ENCODE measurements at regions not wholly inside any gene's neighbourhood (a gene's known extent, or its start where the extent isn't known, plus 50 kb on each side); places are given as distances from the start of the nearest gene placed in this dataset.

DNA sequence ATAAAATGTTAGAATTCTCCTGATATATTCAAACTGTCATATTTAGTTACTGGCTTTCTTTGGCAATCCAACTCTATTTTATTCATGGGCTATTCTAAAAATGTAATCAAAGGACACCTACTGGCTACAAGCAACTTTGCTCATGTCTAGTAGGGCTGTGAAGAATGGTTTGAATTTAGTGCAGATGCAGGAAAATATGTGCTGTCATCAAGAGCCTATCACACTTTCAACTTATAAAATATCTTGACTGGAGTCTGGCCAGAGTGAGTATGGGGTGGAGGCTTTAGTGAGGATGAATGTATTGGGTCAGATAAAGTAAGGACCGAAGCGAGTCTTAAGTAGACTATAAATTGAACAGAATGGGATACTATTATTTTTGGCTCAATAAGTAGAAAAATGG, 343.4 kb upstream of the SPRED2 start:
- TF ChIP-seq, protein P1, sequence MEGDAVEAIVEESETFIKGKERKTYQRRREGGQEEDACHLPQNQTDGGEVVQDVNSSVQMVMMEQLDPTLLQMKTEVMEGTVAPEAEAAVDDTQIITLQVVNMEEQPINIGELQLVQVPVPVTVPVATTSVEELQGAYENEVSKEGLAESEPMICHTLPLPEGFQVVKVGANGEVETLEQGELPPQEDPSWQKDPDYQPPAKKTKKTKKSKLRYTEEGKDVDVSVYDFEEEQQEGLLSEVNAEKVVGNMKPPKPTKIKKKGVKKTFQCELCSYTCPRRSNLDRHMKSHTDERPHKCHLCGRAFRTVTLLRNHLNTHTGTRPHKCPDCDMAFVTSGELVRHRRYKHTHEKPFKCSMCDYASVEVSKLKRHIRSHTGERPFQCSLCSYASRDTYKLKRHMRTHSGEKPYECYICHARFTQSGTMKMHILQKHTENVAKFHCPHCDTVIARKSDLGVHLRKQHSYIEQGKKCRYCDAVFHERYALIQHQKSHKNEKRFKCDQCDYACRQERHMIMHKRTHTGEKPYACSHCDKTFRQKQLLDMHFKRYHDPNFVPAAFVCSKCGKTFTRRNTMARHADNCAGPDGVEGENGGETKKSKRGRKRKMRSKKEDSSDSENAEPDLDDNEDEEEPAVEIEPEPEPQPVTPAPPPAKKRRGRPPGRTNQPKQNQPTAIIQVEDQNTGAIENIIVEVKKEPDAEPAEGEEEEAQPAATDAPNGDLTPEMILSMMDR (IDR thresholded peaks at IDR 0.05) = no peak
- Histone ChIP-seq H3K4me3 (no peak overlapping the region), H3K27ac (no peak overlapping the region)
- no peak for DNase-seq (ENCODE audit: low spot score)

- no peak for DNase-seq (ENCODE audit: low spot score)
- Histone ChIP-seq H3K27ac (no peak overlapping the region), H3K4me3 (no peak overlapping the region)
- TF ChIP-seq, protein P1 (IDR thresholded peaks at IDR 0.05) = no peak
Observed at GRCh38 chr2:65767946-65768345, 335.5 kb upstream of the SPRED2 start.

- H3K4me3 ChIP-seq = no peak overlapping the region
- TF ChIP-seq, protein P1 (IDR thresholded peaks at IDR 0.05) = no peak
Observed at GRCh38 chr2:65766768-65767267, 334.4 kb upstream of the SPRED2 start.

GRCh38 chr2:65765376-65765775, 333.0 kb upstream of the SPRED2 start:
- TF ChIP-seq, protein P1 (IDR thresholded peaks at IDR 0.05) = no peak
- Histone ChIP-seq H3K4me3 (no peak overlapping the region), H3K27ac (no peak overlapping the region)
- no peak for DNase-seq (ENCODE audit: low spot score)

More at GRCh38 chr2:65766768-65767267, 334.4 kb upstream of the SPRED2 start:
- H3K27ac ChIP-seq = no peak overlapping the region
- no peak for DNase-seq (ENCODE audit: low spot score)

GRCh38 chr2:65762068-65762467, 329.7 kb upstream of the SPRED2 start:
- H3K4me3 ChIP-seq = no peak overlapping the region
- H3K27ac ChIP-seq = no peak overlapping the region
- DNase-seq (ENCODE audit: low spot score) = no peak
- TF ChIP-seq, protein P1 (IDR thresholded peaks at IDR 0.05) = no peak

DNA sequence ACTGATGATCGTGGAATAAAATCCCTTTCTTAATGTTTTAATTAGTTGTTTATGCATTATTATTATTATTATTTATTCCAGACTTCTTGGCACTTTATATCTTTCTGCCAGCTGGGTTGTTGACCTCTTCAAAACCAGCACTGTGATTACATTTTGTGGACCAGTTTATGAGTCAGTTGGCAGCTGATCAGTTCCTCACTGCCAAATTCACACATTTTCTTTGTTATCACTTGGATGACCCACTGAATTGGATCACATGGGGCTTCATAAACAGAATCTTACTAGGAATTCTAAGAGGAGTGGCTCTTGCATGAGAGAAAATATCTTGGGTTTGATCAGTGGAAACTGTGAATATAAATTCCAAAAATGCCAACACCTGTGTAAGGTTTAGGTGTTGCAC, 321.8 kb upstream of the SPRED2 start:
- TF ChIP-seq, protein P1 (IDR thresholded peaks at IDR 0.05) = no peak

DNA sequence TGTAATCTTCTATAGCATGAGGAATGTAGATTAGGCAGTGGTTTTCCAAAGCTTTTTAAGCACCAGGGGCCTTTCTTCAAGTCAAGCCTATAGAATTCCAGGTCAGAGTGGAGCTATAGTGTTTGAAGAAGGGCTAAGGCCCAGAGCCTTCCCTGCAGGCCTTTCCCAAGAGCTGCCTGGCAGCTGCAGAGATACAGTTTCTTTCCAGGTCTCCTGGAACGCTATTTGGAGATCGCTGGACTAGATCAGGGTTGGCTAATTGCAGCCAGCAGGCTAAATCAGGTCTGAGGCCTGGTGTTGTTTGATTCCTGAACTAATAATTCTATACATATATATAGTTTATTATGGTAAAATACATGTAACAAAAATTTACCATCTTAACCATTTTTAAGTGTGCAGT, 319.0 kb upstream of the SPRED2 start:
- TF ChIP-seq, protein P1 (IDR thresholded peaks at IDR 0.05) = no peak
- no peak overlapping the region for H3K4me3 ChIP-seq
- no peak for DNase-seq (ENCODE audit: low spot score)
- no peak overlapping the region for H3K27ac ChIP-seq

More for the DNA sequence above, 321.8 kb upstream of the SPRED2 start:
- Histone ChIP-seq H3K4me3 (no peak overlapping the region), H3K27ac (no peak overlapping the region)
- DNase-seq (ENCODE audit: low spot score) = no peak

Measured in coronary artery (tissue), 2 donors.